ENCODE measurements at regions not wholly inside any gene's neighbourhood (a gene's known extent, or its start where the extent isn't known, plus 50 kb on each side); places are given as distances from the start of the nearest gene placed in this dataset.

DNA sequence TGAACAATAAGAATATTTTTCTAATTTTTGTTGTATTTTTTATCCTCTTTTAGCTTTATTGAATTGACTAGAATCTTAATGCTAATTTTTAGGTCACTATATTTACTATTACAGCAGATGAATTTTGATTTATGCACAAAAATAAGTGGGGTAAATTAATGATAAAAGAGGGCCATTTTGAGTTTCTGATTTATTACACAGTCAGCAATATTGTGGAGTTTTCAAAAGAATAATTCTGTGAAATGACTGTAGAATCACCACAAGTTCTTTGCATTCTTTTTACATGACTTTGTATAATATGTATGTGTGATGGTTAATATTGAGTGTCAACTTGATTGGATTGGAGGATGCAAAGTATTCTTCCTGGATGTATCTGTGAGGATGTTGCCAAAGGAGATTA is 812.4 kb upstream of the DPPA4 start:
- ATAC-seq (no peak), DNase-seq (ENCODE audit: low spot score) (no peak)
- intact Hi-C loops (cut with DNase I) = no loop called here

- ATAC-seq (no peak), DNase-seq (ENCODE audit: low spot score) (no peak)
- intact Hi-C loops (cut with DNase I) = no loop called here
Observed at GRCh38 chr3:110157221-110157620, 819.9 kb upstream of the DPPA4 start.

GRCh38 chr3:110164632-110165369 is 827.5 kb upstream of the DPPA4 start:
- intact Hi-C loops (cut with DNase I) = no loop called here
- ATAC-seq = no peak
- no peak for DNase-seq (ENCODE audit: low spot score)

DNA sequence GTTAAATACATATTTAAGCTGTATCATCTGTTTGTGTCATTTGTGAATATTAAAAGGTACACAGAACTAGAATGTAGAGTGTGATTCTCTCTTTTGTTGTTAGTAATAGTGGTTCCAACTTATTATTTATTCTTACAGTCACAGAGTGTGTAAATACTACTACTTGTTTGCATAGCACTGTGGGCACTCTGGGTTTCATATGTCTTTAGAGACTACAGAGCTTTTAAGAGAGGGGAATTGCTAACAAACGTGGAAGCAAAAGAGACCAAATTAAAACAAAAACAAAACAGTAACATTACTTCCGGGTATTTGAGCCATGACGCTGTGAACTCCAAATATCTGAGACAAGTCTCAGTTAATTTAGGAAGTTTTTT is 828.0 kb upstream of the DPPA4 start:
- intact Hi-C loops (cut with DNase I) = no loop called here
- ATAC-seq = no peak
- no peak for DNase-seq (ENCODE audit: low spot score)

DNA sequence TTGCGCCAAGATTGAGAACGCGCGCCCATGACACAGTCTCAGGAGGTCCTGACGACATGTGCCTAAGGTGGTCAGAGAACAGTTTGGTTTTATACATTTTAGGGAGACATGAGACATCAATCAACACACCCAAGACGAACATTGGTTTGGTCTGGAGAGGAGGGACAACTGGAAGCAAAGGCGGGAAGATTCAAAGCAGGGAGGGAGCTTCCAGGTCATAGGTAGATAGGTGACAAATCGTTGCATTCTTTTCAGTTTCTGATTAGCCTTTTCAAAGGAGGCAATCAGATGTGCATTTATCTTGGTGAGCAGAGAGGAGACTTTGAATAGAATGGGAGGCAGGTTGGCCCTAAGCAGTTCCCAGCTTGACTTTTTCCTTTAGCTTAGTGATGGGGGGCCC is 828.4 kb upstream of the DPPA4 start:
- DNase-seq (ENCODE audit: low spot score) (no peak), ATAC-seq (no peak)
- intact Hi-C loops (cut with DNase I) = no loop called here

- DNase-seq (ENCODE audit: low spot score) (no peak), ATAC-seq (no peak)
- intact Hi-C loops (cut with DNase I) = no loop called here
Observed at GRCh38 chr3:110166791-110167190, 829.4 kb upstream of the DPPA4 start.

DNA sequence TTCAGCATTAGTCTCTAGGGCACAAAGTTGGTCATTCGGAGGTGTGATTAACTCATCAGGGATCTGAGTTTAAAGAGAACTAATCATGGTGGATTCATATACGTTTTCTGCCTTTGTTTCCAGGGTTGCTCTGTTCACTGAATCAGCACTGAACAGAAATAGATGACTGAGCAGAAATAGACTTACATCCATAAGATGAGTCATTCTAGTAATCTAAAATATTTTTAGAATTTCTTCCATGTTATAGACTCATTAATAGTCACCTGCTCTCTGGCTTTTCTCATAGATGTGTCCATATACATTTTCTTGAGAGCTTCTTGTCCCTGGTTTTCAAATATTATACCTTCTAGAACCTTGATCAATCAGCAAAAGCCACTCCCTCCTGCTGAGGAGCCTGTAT is 837.6 kb upstream of the DPPA4 start:
- intact Hi-C loops (cut with DNase I) = no loop called here
- no peak for ATAC-seq
- no peak for DNase-seq (ENCODE audit: low spot score)

DNA sequence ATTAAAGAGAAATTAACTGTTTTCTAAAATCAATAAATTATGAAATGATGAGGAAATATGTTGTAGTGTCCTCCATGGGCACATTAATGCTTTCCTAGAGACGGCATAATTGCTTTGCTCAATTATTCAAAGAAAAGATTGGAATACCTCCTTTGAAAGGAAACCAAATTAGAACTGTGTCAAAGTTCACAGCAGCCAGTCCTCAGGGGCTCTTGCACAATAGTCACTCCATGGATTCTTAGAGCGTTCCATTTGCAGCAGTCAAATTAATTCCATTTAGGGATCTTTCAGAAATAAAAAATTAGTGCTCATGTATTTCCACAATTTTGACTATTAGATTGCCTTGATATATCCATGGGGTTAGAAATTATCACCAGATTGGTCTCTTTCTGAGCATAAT is 841.6 kb upstream of the DPPA4 start:
- ATAC-seq (peak; percentile 78), DNase-seq (ENCODE audit: low spot score) (no peak)
- intact Hi-C loops (cut with DNase I) = no loop called here

DNA sequence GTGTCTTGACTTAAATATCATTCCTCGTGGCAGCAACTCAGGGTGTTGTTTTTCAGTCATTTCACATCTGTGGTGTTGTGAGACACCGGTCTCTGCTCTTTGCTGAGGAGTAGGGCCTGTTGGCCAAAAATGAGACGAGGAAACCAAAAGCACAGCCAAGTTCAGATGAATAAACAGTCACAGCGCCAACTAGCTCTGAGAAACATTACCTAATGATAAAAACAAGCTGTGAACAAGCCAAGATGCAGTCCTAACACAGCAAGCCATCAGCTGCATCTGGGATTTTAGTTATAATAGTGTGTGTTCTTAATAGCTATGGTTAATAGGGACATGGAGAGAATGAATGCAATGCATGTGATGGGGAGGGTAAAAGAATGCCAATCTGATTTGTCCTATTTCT is 843.4 kb upstream of the DPPA4 start:
- no peak for DNase-seq (ENCODE audit: low spot score)
- peak; percentile 95 for ATAC-seq
- intact Hi-C loops (cut with DNase I) = no loop called here

DNA sequence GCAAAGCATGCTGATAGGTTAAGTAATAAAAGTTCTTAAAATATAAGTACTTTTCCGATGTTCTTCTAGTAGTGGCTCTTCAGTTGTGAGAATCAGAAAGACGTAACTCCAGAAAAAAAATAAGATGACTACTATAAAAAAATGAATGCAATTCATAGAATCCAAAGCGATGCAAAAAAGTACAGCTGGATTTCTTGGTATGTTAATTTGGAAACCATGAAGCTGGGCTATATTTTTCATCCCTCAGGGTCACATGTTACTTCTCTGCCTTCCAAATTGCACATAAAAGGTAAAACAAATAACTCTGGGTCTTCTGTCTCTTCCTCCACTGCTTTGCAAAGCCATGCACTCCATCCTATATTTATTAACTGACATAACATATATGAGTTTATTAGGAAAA is 843.9 kb upstream of the DPPA4 start:
- no peak for DNase-seq (ENCODE audit: low spot score)
- intact Hi-C loops (cut with DNase I) = no loop called here
- no peak for ATAC-seq

DNA sequence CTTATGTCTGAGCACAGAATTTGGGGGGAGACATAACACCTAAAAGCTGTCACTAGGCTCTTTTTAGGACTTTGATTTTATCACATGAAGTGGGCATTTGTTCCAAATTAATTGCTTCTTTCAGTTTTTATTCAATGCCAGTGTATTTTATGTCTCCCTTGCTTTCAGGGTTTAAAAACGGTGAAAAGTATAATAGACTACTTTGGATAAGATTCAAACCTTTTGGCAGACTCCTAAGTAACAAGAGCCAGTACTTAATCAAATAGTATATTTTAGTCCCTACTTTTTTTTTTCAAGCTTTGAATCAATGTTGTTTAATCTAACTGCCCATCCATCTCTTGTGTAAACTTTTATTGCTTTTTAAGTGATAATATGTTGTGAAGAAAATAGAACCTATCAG is 847.2 kb upstream of the DPPA4 start:
- intact Hi-C loops (cut with DNase I) = no loop called here
- no peak for ATAC-seq

DNA sequence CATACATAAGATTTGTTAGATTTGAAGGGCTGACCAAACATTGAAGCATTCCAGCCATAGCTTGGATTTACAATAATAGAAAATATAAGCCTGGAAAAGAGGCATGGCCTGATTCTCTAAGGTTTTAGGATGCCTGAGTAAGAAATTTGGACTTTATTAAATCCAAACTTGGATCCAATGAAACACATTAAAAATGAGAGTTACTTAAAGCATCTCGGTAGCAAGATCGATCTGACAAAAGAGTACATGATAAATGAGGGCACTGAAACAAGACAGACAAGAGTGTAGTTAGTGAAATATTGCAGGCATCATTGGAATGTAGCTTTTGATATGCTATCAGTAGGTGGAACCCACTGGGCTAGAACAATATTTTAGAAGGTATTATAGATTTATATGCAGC is 855.7 kb upstream of the DPPA4 start:
- no peak for DNase-seq (ENCODE audit: low spot score)
- intact Hi-C loops (cut with DNase I) = no loop called here

More for the DNA sequence above, 847.2 kb upstream of the DPPA4 start:
- DNase-seq (ENCODE audit: low spot score) = no peak

GRCh38 chr3:110198717-110199587 is 861.6 kb upstream of the DPPA4 start:
- intact Hi-C loops (cut with DNase I) = no loop called here
- DNase-seq (ENCODE audit: low spot score) = no peak
- peak; percentile 22 for ATAC-seq

More for the DNA sequence above, 855.7 kb upstream of the DPPA4 start:
- no peak for ATAC-seq

GRCh38 chr3:110199588-110199943 is 862.2 kb upstream of the DPPA4 start:
- intact Hi-C loops (cut with DNase I) = no loop called here
- ATAC-seq (no peak), DNase-seq (ENCODE audit: low spot score) (no peak)

DNA sequence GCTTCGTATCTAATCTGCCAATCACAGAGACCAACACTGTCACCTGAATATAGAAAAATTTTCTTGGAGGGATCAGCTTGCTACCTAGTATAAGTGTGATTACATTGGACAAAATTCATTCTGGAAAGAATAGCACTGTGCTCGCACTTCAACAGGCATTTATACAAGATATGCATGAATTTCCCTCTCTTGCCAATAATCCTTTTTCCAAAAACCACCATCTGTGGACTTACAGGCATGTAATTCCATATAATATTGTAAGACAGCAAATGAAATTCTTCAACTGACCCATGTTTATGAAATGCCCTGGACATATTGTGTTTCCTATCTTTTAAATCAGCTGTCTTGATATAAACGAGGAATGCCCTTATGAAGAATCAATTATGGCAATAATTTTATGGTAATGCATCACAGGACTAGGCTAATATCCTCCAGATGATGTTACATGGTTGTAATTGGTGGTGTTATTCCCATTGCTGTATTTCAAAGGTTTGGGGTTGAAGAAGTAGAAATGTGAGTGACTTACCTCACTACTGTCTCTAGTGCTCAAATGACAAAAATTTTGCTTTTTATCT is 861.4 kb upstream of the NECTIN3 start:
- intact Hi-C loops (cut with DNase I) = loop anchor here (5.0 kb wide), 1 partner anchor 557 kb away; no protein-coding TSS in a partner anchor

DNA sequence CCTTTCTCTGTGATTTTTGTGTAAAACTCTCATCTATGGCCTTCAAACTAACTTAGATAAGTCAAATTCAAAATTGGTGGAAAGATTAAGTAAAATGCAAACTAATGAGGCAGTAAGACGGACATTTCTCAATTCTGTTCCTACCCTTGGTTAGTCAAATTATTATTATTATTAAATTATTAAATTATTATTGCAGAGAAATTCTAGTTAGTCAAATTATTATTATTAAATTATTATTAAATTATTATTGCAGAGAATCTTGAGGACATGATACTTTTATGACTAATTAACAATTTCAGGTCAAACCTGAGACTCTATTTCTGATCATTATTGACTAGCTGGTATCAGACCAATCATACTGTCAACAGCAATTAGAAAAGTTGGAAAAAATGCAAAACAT is 845.0 kb upstream of the NECTIN3 start:
- no peak for ATAC-seq
- DNase-seq (ENCODE audit: low spot score) = no peak
- intact Hi-C loops (cut with DNase I) = no loop called here

More for the DNA sequence above, 861.4 kb upstream of the NECTIN3 start:
- ATAC-seq (no peak), DNase-seq (ENCODE audit: low spot score) (no peak)

GRCh38 chr3:110227991-110228390 is 843.6 kb upstream of the NECTIN3 start:
- intact Hi-C loops (cut with DNase I) = no loop called here
- ATAC-seq (no peak), DNase-seq (ENCODE audit: low spot score) (no peak)

- intact Hi-C loops (cut with DNase I) = no loop called here
- no peak for ATAC-seq
- DNase-seq (ENCODE audit: low spot score) = no peak
Observed at GRCh38 chr3:110234831-110235230, 836.8 kb upstream of the NECTIN3 start.

GRCh38 chr3:110236976-110237610 is 834.5 kb upstream of the NECTIN3 start:
- ATAC-seq = no peak
- no peak for DNase-seq (ENCODE audit: low spot score)
- intact Hi-C loops (cut with DNase I) = no loop called here

DNA sequence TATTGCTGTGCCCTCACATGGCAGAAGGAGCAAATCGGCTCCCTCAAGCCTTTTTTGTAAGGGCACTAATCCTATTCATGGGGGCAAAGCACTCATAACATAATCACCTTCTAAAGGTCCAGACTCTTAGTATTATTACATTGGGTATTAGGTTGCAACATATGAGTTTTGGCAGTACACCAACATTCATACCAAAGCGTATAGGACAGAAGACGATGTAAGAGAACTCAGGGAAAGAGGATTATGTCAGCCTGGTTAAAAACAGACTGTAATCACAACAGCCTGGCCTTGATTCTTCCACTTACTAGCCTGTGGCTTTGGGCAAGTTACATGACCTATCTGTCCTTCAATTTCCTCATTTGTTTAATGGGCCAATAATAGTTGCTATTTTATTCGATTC is 828.5 kb upstream of the NECTIN3 start:
- ATAC-seq (no peak), DNase-seq (ENCODE audit: low spot score) (no peak)
- intact Hi-C loops (cut with DNase I) = no loop called here
